Nephron (organoid): ENCODE measurements at regions not wholly inside any gene's neighbourhood (a gene's known extent, or its start where the extent isn't known, plus 50 kb on each side); places are given as distances from the start of the nearest gene placed in this dataset.

Experiments used
- H3K27ac Mint-ChIP-seq, 3 experiments: 2 replicates each; pipeline ENCODE4 v1.8.0; 2020; ENCODE audit warnings: mixed read lengths in 3 of 3, mild to moderate bottlenecking in 2 of 3, moderate library complexity in 1 of 3
- H3K27me3 Mint-ChIP-seq: 2 replicates; pipeline ENCODE4 v1.8.0; 2021; ENCODE audit warnings: low read depth, mild to moderate bottlenecking, moderate library complexity, mixed read lengths
- H3K36me3 Mint-ChIP-seq: 2 replicates; pipeline ENCODE4 v1.8.0; 2020; ENCODE audit warnings: low read depth, mixed read lengths
- H3K4me1 Mint-ChIP-seq: 2 replicates; pipeline ENCODE4 v1.8.0; 2020; ENCODE audit warnings: mixed read lengths
- H3K4me3 Mint-ChIP-seq, 3 experiments: 2 replicates each; pipeline ENCODE4 v1.8.0; 2020; ENCODE audit warnings: mild to moderate bottlenecking in 3 of 3, mixed read lengths in 3 of 3, moderate library complexity in 2 of 3
- H3K9me3 Mint-ChIP-seq: 2 replicates; pipeline ENCODE4 v1.8.0; 2020; ENCODE audit warnings: mixed read lengths
- CTCF ChIP-seq, 3 experiments: fragments of 200-600 bp; sonication (generic); IDR thresholded peaks; one replicate each; pipeline ENCODE4 v1.5.0; 2021; ENCODE audit warnings: antibody characterized with exemption in 3 of 3; ENCODE audit not compliant: unreplicated experiment in 3 of 3

GRCh38 chr1:191206513-191207207, 729.0 kb upstream of the BRINP3 start:
- no peak overlapping the region for H3K4me3 Mint-ChIP-seq
- no peaks in the 10 kb centered on the region for H3K36me3 Mint-ChIP-seq
- no peaks in the 10 kb centered on the region for H3K27me3 Mint-ChIP-seq
- no peak for TF ChIP-seq CTCF (IDR thresholded peaks at IDR 0.05; ENCODE audit: unreplicated experiment in 3 of 3)
- no peak overlapping the region for H3K27ac Mint-ChIP-seq
- peaks cover 4% of the 10 kb centered on the region for H3K4me1 Mint-ChIP-seq
- H3K9me3 Mint-ChIP-seq, result peaks cover 3% of the 10 kb centered on the region

- H3K36me3 Mint-ChIP-seq, result no peaks in the 10 kb centered on the region
- no peak overlapping the region for H3K4me3 Mint-ChIP-seq
- H3K27ac Mint-ChIP-seq, result peak overlapping the region; percentile 81 to 83 (median 81)
- no peaks in the 10 kb centered on the region for H3K27me3 Mint-ChIP-seq
- H3K4me1 Mint-ChIP-seq, result no peaks in the 10 kb centered on the region
- no peak for TF ChIP-seq CTCF (IDR thresholded peaks at IDR 0.05; ENCODE audit: unreplicated experiment in 3 of 3)
- peaks cover 12% of the 10 kb centered on the region for H3K9me3 Mint-ChIP-seq
Observed at GRCh38 chr1:191222206-191222605, 744.5 kb upstream of the BRINP3 start.

GRCh38 chr1:191240925-191241324, 763.3 kb upstream of the BRINP3 start:
- Mint-ChIP-seq H3K4me3 (no peak overlapping the region), H3K36me3 (no peaks in the 10 kb centered on the region), H3K27ac (no peak overlapping the region), H3K4me1 (no peaks in the 10 kb centered on the region), H3K27me3 (no peaks in the 10 kb centered on the region), H3K9me3 (peaks cover 3% of the 10 kb centered on the region)
- no peak for TF ChIP-seq CTCF (IDR thresholded peaks at IDR 0.05; ENCODE audit: unreplicated experiment in 3 of 3)

GRCh38 chr1:191255354-191256054, 777.8 kb upstream of the BRINP3 start:
- H3K36me3 Mint-ChIP-seq, result no peaks in the 10 kb centered on the region
- no peaks in the 10 kb centered on the region for H3K4me1 Mint-ChIP-seq
- no peak overlapping the region for H3K27ac Mint-ChIP-seq
- H3K4me3 Mint-ChIP-seq, result no peak overlapping the region
- peaks cover 11% of the 10 kb centered on the region for H3K9me3 Mint-ChIP-seq
- TF ChIP-seq CTCF (IDR thresholded peaks at IDR 0.05; ENCODE audit: unreplicated experiment in 3 of 3), result no peak
- no peaks in the 10 kb centered on the region for H3K27me3 Mint-ChIP-seq

- Mint-ChIP-seq H3K27ac (no peak overlapping the region), H3K27me3 (no peaks in the 10 kb centered on the region), H3K36me3 (no peaks in the 10 kb centered on the region), H3K4me3 (no peak overlapping the region), H3K9me3 (peaks cover 11% of the 10 kb centered on the region), H3K4me1 (no peaks in the 10 kb centered on the region)
- no peak for TF ChIP-seq CTCF (IDR thresholded peaks at IDR 0.05; ENCODE audit: unreplicated experiment in 3 of 3)
Observed at GRCh38 chr1:191256917-191257316, 779.3 kb upstream of the BRINP3 start.

GRCh38 chr1:191260056-191260455, 782.4 kb upstream of the BRINP3 start:
- TF ChIP-seq CTCF (IDR thresholded peaks at IDR 0.05; ENCODE audit: unreplicated experiment in 3 of 3), result no peak

More at GRCh38 chr1:191260056-191260455, 782.4 kb upstream of the BRINP3 start:
- Mint-ChIP-seq H3K27me3 (no peaks in the 10 kb centered on the region), H3K27ac (no peak overlapping the region), H3K36me3 (no peaks in the 10 kb centered on the region), H3K4me1 (no peaks in the 10 kb centered on the region), H3K9me3 (peaks cover 3% of the 10 kb centered on the region), H3K4me3 (no peak overlapping the region)
